ENCODE measurements at regions not wholly inside any gene's neighbourhood (a gene's known extent, or its start where the extent isn't known, plus 50 kb on each side); places are given as distances from the start of the nearest gene placed in this dataset.

DNA sequence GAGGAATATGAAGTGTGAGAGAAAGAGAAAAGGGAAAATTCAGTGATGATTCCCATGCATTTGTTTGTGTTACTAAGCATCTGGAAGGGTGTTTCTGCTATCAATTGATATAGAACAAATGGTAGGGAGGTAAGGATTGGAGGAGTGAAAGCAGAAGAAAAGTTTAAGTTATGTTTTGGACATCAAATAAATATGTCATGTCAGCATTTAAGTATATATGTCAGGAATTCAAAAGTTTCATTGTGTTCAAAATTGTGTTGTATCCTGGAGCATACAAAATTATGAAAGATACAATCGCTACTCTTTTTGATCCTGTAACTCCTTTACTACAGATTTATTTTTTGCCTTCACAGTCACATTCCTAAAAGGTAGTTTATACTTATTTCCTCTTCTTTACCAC lies 885.8 kb downstream of the KCNA4 start:
- H3K36me3 ChIP-seq (ENCODE audit: control insufficient read depth in 4 of 4, insufficient read depth in 4 of 4, low read length in 4 of 4): no peaks in the 10 kb centered on the region
- no peak overlapping the region for H3K4me3 ChIP-seq
- 94 to 98% methylated on average over 1 of the region's 1 CpG for whole genome bisulfite sequencing, 2 donors
- DNase-seq: no peak
- H3K9ac ChIP-seq (ENCODE audit: insufficient read depth in 1 of 2, low read length in 2 of 2): no peak overlapping the region
- H3K27ac ChIP-seq (ENCODE audit: low read depth in 1 of 2, low read length in 1 of 2): no peak overlapping the region
- H3K9me3 ChIP-seq (ENCODE audit: control insufficient read depth in 4 of 4, insufficient read depth in 3 of 4, low read length in 3 of 4): no peaks in the 10 kb centered on the region
- no peak for ATAC-seq (ENCODE audit: insufficient read depth, low FRiP score)
- no peaks in the 10 kb centered on the region for H3K27me3 ChIP-seq (ENCODE audit: control insufficient read depth in 3 of 3, insufficient read depth in 3 of 3, low read length in 2 of 3)
- H3K4me1 ChIP-seq (ENCODE audit: control insufficient read depth in 5 of 5, insufficient read depth in 5 of 5, low read length in 5 of 5): no peaks in the 10 kb centered on the region
- TF ChIP-seq, protein P1, sequence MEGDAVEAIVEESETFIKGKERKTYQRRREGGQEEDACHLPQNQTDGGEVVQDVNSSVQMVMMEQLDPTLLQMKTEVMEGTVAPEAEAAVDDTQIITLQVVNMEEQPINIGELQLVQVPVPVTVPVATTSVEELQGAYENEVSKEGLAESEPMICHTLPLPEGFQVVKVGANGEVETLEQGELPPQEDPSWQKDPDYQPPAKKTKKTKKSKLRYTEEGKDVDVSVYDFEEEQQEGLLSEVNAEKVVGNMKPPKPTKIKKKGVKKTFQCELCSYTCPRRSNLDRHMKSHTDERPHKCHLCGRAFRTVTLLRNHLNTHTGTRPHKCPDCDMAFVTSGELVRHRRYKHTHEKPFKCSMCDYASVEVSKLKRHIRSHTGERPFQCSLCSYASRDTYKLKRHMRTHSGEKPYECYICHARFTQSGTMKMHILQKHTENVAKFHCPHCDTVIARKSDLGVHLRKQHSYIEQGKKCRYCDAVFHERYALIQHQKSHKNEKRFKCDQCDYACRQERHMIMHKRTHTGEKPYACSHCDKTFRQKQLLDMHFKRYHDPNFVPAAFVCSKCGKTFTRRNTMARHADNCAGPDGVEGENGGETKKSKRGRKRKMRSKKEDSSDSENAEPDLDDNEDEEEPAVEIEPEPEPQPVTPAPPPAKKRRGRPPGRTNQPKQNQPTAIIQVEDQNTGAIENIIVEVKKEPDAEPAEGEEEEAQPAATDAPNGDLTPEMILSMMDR (IDR thresholded peaks at IDR 0.05; ENCODE audit: control extremely low read depth, extremely low read depth): no peak

DNA sequence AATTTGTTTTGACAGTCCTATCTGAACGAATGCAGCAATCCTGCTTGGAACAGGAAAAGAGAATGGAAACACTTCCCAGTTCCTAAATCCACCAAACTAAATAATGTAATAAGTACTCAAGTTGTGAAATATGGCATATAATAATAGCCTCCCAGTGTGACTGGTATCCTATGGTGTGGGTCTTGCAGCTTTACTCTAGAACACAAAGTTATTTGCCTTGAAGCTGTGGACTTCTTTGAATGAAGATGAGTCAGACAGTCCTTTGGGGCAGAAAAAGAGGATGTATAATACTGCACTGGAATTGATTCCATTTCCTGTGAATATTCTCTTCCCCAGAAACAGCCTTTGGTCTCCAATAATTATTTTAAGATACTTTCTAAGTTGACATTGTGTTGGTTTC lies 887.0 kb downstream of the KCNA4 start:
- Histone ChIP-seq H3K27me3 (ENCODE audit: control insufficient read depth in 3 of 3, insufficient read depth in 3 of 3, low read length in 2 of 3) (no peaks in the 10 kb centered on the region), H3K27ac (ENCODE audit: low read depth in 1 of 2, low read length in 1 of 2) (no peak overlapping the region), H3K36me3 (ENCODE audit: control insufficient read depth in 4 of 4, insufficient read depth in 4 of 4, low read length in 4 of 4) (no peaks in the 10 kb centered on the region), H3K9me3 (ENCODE audit: control insufficient read depth in 4 of 4, insufficient read depth in 3 of 4, low read length in 3 of 4) (no peaks in the 10 kb centered on the region), H3K4me3 (no peak overlapping the region), H3K9ac (ENCODE audit: insufficient read depth in 1 of 2, low read length in 2 of 2) (no peak overlapping the region), H3K4me1 (ENCODE audit: control insufficient read depth in 5 of 5, insufficient read depth in 5 of 5, low read length in 5 of 5) (no peaks in the 10 kb centered on the region)
- ATAC-seq (ENCODE audit: insufficient read depth, low FRiP score) (no peak), DNase-seq (no peak)
- TF ChIP-seq, protein P1 (IDR thresholded peaks at IDR 0.05; ENCODE audit: control extremely low read depth, extremely low read depth): no peak
- 56 to 57% methylated on average over 1 of the region's 1 CpG for WGBS, 2 donors

DNA sequence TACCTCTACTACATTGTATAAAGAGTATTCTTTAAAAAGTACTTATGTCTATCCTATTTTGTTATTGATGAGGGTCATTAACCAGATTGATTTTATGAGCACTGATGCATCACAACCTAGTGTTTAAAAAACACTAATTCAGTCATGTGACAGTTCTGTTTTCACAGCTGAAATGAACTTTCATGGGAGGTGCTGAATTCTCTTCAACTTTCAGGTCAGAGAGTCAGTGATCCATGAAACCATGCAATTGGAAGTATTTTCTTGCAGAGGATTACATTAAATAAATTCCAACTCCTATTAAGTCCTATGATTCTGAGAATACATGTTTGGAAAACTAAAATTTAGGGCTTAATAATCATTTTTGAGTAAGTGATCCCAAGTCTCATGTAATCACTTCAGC lies 889.4 kb downstream of the KCNA4 start:
- Histone ChIP-seq H3K4me1 (ENCODE audit: control insufficient read depth in 5 of 5, insufficient read depth in 5 of 5, low read length in 5 of 5) (no peaks in the 10 kb centered on the region), H3K36me3 (ENCODE audit: control insufficient read depth in 4 of 4, insufficient read depth in 4 of 4, low read length in 4 of 4) (no peaks in the 10 kb centered on the region), H3K27me3 (ENCODE audit: control insufficient read depth in 3 of 3, insufficient read depth in 3 of 3, low read length in 2 of 3) (no peaks in the 10 kb centered on the region), H3K9me3 (ENCODE audit: control insufficient read depth in 4 of 4, insufficient read depth in 3 of 4, low read length in 3 of 4) (peaks cover 0 to 2% (median 0%) of the 10 kb centered on the region in 4 donors), H3K4me3 (no peak overlapping the region), H3K27ac (ENCODE audit: low read depth in 1 of 2, low read length in 1 of 2) (no peak overlapping the region), H3K9ac (ENCODE audit: insufficient read depth in 1 of 2, low read length in 2 of 2) (no peak overlapping the region)
- no peak for ATAC-seq (ENCODE audit: insufficient read depth, low FRiP score)
- no peak for DNase-seq
- TF ChIP-seq, protein P1 (IDR thresholded peaks at IDR 0.05; ENCODE audit: control extremely low read depth, extremely low read depth): no peak

DNA sequence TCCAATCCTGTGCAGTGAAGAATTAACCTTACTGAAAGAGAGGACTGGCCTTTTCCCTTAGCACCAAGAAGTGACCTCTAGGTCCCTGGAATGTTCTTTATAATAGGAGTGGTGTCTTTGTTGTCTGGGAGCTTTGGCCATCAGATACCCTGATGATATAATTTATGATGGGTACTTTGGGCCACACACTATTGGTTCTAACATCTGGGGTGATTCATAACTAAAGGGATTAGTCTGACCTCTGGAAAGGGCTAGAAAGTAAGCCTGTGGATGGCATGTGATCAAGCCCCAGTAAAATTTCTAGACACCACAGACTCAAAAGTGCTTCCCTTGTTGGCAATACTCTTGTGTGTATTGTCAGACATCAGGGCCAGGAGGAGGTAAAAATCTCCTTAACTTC lies 891.2 kb downstream of the KCNA4 start:
- TF ChIP-seq, protein P1 (IDR thresholded peaks at IDR 0.05; ENCODE audit: control extremely low read depth, extremely low read depth): no peak
- ATAC-seq (ENCODE audit: insufficient read depth, low FRiP score) (no peak), DNase-seq (no peak)
- Histone ChIP-seq H3K9me3 (ENCODE audit: control insufficient read depth in 4 of 4, insufficient read depth in 3 of 4, low read length in 3 of 4) (peaks cover 0 to 2% (median 0%) of the 10 kb centered on the region in 4 donors), H3K27me3 (ENCODE audit: control insufficient read depth in 3 of 3, insufficient read depth in 3 of 3, low read length in 2 of 3) (no peaks in the 10 kb centered on the region), H3K36me3 (ENCODE audit: control insufficient read depth in 4 of 4, insufficient read depth in 4 of 4, low read length in 4 of 4) (no peaks in the 10 kb centered on the region), H3K27ac (ENCODE audit: low read depth in 1 of 2, low read length in 1 of 2) (no peak overlapping the region), H3K4me1 (ENCODE audit: control insufficient read depth in 5 of 5, insufficient read depth in 5 of 5, low read length in 5 of 5) (no peaks in the 10 kb centered on the region), H3K9ac (ENCODE audit: insufficient read depth in 1 of 2, low read length in 2 of 2) (no peak overlapping the region), H3K4me3 (no peak overlapping the region)

Data from lung (tissue), 11 donors.